GM10266 (cell line): ENCODE measurements at regions not wholly inside any gene's neighbourhood (a gene's known extent, or its start where the extent isn't known, plus 50 kb on each side); places are given as distances from the start of the nearest gene placed in this dataset.

Experiments
- DNase-seq: peaks from one replicate; pipeline ENCODE4 v3.0.0; 2012; ENCODE audit errors: extremely low spot score
- TF ChIP-seq, protein P1 (sequence below): IDR thresholded peaks from 2 replicates; pipeline ENCODE4 v1.5.1; 2012; ENCODE audit warnings: mild to moderate bottlenecking, low read depth; ENCODE audit not compliant: control insufficient read depth, insufficient read depth; ENCODE audit errors: missing control alignments

DNA sequence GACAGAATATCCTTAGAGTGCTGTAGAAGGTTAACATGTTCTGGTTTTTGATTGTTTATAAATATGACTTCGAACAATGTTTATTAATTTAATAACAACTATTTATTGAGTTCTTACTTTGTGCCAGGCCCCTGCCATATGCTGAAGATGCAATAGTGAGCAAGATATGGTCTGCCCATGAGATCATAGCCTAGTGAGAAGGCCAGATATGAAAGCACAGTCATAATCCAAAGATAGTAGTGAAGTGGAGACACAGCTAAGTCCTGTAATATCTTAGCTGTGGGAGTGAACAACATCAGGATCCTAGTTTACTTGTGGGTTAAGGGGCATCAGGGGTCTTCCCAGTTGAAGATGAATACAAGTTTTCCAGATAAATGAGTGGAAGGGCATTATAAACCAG, 189.4 kb upstream of the FBXO33 start:
- TF ChIP-seq, protein P1, sequence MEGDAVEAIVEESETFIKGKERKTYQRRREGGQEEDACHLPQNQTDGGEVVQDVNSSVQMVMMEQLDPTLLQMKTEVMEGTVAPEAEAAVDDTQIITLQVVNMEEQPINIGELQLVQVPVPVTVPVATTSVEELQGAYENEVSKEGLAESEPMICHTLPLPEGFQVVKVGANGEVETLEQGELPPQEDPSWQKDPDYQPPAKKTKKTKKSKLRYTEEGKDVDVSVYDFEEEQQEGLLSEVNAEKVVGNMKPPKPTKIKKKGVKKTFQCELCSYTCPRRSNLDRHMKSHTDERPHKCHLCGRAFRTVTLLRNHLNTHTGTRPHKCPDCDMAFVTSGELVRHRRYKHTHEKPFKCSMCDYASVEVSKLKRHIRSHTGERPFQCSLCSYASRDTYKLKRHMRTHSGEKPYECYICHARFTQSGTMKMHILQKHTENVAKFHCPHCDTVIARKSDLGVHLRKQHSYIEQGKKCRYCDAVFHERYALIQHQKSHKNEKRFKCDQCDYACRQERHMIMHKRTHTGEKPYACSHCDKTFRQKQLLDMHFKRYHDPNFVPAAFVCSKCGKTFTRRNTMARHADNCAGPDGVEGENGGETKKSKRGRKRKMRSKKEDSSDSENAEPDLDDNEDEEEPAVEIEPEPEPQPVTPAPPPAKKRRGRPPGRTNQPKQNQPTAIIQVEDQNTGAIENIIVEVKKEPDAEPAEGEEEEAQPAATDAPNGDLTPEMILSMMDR, result no peak
- DNase-seq, result no peak

DNA sequence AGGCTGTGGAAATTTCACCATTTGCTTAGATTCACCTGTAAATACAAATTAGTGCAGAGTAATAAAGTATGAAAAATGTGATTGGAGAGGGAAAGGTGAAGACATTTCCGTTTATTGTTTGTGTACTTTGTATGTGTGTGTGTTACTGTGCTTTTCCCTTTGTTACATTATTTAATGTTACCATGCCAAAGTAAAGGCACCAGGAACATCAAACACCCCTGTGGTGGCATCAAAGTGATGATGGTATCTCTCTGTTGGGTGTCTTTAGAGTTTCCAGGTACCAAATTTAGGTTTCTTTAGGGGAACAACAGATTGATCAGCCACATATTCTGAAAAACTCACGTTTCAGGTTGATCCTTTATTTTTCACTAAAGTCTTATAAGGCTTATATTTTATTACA, 189.0 kb upstream of the FBXO33 start:
- TF ChIP-seq, protein P1, result no peak
- DNase-seq, result no peak

DNA sequence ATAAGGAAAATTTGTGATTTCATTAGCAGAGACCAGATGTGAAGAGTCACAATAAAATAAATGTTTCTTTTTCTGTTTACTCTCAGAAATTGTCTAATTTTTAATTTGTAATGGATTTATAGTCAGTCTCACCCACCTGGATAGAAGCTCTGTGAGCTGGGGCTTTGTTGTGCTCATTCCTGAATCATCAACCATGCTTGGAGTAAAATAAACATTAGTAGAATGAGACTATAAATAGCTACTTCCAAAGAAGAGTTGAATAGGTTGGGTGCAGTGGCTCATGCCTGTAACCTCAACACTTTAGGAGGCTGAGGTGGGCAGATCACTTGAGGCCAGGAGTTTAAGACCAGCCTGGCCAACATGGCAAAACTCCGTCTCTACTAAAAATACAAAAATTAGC, 185.3 kb upstream of the FBXO33 start:
- TF ChIP-seq, protein P1, result no peak
- DNase-seq, result no peak

DNA sequence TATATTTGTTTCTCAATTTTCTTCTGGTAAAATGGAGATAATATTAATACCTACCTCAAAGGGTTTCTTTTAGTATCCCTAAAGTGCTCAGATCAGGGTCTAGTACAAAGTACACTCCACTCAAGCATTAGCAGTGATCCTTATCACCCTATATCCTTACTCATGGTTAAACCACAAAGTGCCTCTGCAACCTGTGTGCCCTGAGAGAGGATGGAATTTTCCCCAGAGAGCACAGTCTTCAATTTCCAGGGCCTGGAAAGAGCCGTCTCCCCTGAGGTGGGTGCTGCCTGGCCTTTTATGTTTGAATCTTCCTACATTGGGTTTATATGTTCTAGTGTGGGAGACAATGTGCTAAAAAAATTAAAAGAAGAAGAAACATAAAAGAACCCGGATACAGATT, 183.1 kb upstream of the FBXO33 start:
- TF ChIP-seq, protein P1, result no peak
- no peak for DNase-seq

DNA sequence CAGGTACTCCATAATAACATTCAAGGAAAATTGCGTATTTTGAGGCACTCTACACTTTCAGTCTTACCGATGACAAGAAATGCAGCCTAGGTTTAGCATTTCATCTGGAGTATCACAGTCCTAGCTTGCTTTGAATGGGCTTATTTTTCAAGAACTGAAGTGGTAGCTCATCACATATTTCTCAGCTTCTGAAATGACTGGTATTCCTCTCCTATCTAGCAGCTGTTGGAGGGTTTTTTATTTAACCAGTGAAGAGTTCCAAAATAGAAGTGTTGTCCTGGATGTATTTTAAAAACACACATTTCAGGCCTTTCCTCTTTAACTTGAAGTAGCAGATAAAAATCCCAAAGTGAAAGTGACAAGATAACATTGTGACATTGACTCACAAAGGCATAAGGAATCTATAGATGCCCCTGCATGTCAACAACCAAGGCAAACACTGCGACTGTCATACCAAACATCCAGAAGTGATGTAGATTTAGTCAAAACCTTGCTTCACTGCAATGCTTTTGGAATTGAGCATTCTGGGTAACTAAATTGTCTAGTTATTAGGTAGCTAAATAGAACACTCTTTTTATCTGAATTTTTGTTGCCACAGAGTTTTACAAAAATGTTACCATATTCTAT, 182.2 kb upstream of the FBXO33 start:
- no peak for DNase-seq
- TF ChIP-seq, protein P1, result no peak

DNA sequence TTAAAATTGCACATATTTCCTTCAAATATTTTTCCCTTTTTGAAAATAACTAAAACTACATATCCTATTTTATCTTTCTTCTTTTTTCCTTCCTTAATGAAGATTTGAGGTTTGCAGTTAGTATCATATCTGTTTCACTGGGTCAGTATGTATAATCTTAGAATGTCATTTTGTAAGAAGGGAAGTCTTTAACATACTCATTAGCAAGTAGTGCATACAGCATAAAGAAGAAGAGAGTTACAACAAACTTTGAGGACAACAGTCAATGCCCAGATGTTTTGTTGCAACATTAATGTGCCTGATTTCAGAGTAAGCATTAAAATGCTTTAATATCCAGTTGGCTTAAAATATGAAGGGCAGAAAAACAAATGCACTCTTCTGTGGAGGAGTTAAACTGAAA, 176.9 kb upstream of the FBXO33 start:
- no peak for DNase-seq
- TF ChIP-seq, protein P1, result no peak

DNA sequence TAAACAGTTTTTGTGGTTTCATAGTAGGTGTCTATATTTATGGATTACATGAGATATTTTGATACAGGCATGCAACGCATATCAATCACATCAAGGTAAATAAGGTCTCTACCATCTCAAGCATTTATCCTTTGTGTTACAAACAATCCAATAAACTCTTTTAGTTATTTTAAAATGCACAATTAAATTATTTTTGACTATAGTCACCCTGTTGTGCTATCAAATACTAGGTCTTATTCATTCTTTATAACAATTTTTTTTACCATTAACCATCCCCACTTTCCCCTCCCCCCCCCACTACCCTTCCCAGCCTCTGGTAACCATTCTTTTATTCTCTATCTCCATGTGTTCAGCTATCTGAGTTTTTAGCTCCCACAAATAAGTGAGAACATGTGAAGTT, 175.7 kb upstream of the FBXO33 start:
- DNase-seq, result no peak
- TF ChIP-seq, protein P1, result no peak
